Thoracic aorta (tissue), 2 donors: ENCODE measurements at regions not wholly inside any gene's neighbourhood (a gene's known extent, or its start where the extent isn't known, plus 50 kb on each side); places are given as distances from the start of the nearest gene placed in this dataset.

Experiments used
- ATAC-seq: fragments of 150-250 bp; one replicate; pipeline ENCODE4 v1.8.0; 2017; ENCODE audit warnings: low read depth; ENCODE audit not compliant: insufficient number of reproducible peaks, low FRiP score
- DNase-seq: peaks from one replicate; pipeline ENCODE4 v3.0.0-alpha.2; 2020; ENCODE audit warnings: low spot score
- H3K27ac ChIP-seq, 2 donors: fragments of 200-600 bp; sonication (generic); 1 replicate in 1 of 2; 2 replicates in 1 of 2; pipeline ENCODE4 v1.5.1; 2016; ENCODE audit warnings: mild to moderate bottlenecking in 2 of 2, moderate library complexity in 2 of 2
- H3K27me3 ChIP-seq: fragments of 200-600 bp; sonication (generic); replicated peaks from 2 replicates; pipeline ENCODE4 v1.6.0; 2016; ENCODE audit warnings: mild to moderate bottlenecking; ENCODE audit not compliant: insufficient read depth
- H3K36me3 ChIP-seq: fragments of 200-600 bp; sonication (generic); one replicate; pipeline ENCODE4 v1.5.1; 2016
- H3K4me1 ChIP-seq, 2 donors: fragments of 200-600 bp; sonication (generic); 1 replicate in 1 of 2; 2 replicates in 1 of 2; pipeline versions ENCODE4 v1.5.1 to v1.6.0; 2016; ENCODE audit warnings: low read depth in 2 of 2, mild to moderate bottlenecking in 1 of 2; ENCODE audit not compliant: control insufficient read depth in 1 of 2
- H3K4me3 ChIP-seq: fragments of 200-600 bp; sonication (generic); 2 replicates; pipeline ENCODE4 v1.5.1; 2016; ENCODE audit warnings: mild to moderate bottlenecking
- H3K9me3 ChIP-seq: fragments of 200-600 bp; sonication (generic); 2 replicates; pipeline ENCODE4 v1.5.1; 2016
- CTCF ChIP-seq: fragments of 200-600 bp; sonication (generic); IDR thresholded peaks from one replicate; pipeline ENCODE4 v1.5.1; 2019; ENCODE audit warnings: antibody characterized with exemption

- TF ChIP-seq CTCF = no peak
- no peak overlapping the region for H3K27ac ChIP-seq
- DNase-seq (no peak), ATAC-seq (no peak)
- H3K4me3 ChIP-seq = no peak overlapping the region
- H3K9me3 ChIP-seq = no peaks in the 10 kb centered on the region
- no peaks in the 10 kb centered on the region for H3K4me1 ChIP-seq
- H3K36me3 ChIP-seq = no peaks in the 10 kb centered on the region
- no peaks in the 10 kb centered on the region for H3K27me3 ChIP-seq
Observed at GRCh38 chr7:112970771-112971170, 115.9 kb downstream of the GPR85 start.

GRCh38 chr7:112969946-112970345 is 116.7 kb downstream of the GPR85 start:
- ATAC-seq (no peak), DNase-seq (no peak)
- no peak for TF ChIP-seq CTCF
- Histone ChIP-seq H3K27ac (no peak overlapping the region), H3K4me3 (no peak overlapping the region), H3K27me3 (no peaks in the 10 kb centered on the region), H3K4me1 (no peaks in the 10 kb centered on the region), H3K9me3 (no peaks in the 10 kb centered on the region), H3K36me3 (no peaks in the 10 kb centered on the region)

GRCh38 chr7:112965506-112965905 is 121.1 kb downstream of the GPR85 start:
- no peak for TF ChIP-seq CTCF
- ATAC-seq (no peak), DNase-seq (no peak)
- H3K36me3 ChIP-seq = no peaks in the 10 kb centered on the region
- no peak overlapping the region for H3K27ac ChIP-seq
- H3K9me3 ChIP-seq = no peaks in the 10 kb centered on the region
- no peak overlapping the region for H3K4me3 ChIP-seq
- H3K27me3 ChIP-seq = no peaks in the 10 kb centered on the region
- H3K4me1 ChIP-seq = no peaks in the 10 kb centered on the region

- Histone ChIP-seq H3K27me3 (no peaks in the 10 kb centered on the region), H3K4me3 (no peak overlapping the region), H3K9me3 (no peaks in the 10 kb centered on the region), H3K4me1 (no peaks in the 10 kb centered on the region), H3K27ac (no peak overlapping the region), H3K36me3 (no peaks in the 10 kb centered on the region)
- DNase-seq (no peak), ATAC-seq (no peak)
- TF ChIP-seq CTCF = no peak
Observed at GRCh38 chr7:112963634-112964033, 123.0 kb downstream of the GPR85 start.

GRCh38 chr7:112962815-112963214 is 123.8 kb downstream of the GPR85 start:
- TF ChIP-seq CTCF = no peak
- Histone ChIP-seq H3K9me3 (no peaks in the 10 kb centered on the region), H3K27ac (no peak overlapping the region), H3K4me1 (no peaks in the 10 kb centered on the region), H3K27me3 (peaks cover 3% of the 10 kb centered on the region), H3K36me3 (no peaks in the 10 kb centered on the region), H3K4me3 (no peak overlapping the region)
- ATAC-seq = no peak
- no peak for DNase-seq
